Hepatic stellate cell (primary cell): ENCODE measurements at regions not wholly inside any gene's neighbourhood (a gene's known extent, or its start where the extent isn't known, plus 50 kb on each side); places are given as distances from the start of the nearest gene placed in this dataset.

ENCODE experiments used
- DNase-seq: peaks from one replicate; pipeline ENCODE4 v3.0.0; 2011; ENCODE audit warnings: low spot score

DNA sequence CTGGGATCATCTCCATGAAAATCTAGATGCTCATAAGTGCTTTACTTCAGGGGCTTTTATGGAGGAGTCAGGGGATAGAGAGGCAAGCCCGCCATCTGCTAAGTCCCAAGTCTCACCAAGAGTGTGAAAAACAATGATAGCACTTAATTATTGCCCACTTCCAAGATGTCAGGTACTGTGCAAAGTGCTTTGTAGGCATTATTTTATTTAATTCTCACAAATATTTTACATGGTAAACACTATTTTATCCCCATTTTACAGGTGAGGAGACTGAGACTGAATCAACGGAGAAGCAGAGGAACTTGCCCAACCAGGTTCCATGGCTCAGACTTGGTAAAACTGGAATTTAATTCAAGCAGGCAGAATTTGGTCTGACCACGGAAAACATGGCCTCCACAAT, 147.5 kb downstream of the ACKR3 start:
- DNase-seq: no peak

DNA sequence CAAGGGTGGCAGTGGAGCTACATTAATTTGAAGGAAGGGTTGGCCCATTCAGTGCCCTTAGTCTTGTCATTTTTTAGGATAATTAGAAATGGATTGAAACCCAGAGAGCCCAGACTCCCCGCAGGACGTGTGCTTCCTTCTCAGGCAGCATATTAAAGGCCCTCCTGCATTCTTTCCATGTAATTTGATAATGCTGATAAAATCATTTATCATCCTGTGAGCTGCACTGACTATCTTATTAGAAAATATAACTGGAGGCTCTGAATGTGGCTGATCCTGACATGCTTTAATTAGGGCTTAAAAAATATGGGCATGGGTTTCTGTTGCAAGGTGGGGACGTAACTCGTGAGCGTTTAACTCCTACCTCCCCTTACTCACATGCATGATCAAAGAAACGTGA, 148.1 kb downstream of the ACKR3 start:
- DNase-seq: no peak

DNA sequence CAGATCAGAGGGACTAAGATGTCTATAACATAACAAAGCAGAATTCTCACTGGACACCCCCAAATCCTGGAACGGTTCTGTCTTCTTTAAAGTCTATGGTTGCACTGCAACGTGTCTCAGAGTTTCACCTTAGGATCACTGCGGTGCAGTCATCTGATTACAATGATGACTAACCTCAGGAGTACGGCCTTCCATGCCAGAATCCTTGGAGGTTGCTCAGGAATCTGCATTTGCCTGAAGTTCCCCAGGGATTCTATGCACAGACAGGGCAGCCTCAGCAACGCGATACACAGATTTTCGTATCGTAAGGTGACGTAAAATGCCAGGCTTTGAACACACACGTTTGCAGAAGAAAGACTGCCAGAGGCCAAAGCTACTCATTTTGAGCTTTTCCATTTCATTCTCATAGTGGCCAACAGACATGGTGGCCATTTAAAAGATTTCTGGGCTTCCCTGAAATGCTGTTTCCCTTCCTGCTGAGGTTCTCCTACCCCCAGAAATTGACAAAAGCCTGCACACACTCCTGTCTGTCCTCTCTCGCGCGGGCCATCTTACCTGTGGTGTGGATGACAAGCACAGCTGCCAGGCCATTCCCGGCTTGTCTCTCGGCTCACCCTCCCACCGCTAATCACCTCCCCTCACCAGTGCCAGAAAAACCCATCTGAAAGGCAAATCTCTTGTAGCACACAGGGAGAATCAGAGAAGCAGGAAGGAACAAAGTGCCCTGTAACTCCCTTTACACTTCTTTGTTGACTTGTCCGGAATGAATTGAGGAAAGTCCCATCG, 148.8 kb downstream of the ACKR3 start:
- no peak for DNase-seq

DNA sequence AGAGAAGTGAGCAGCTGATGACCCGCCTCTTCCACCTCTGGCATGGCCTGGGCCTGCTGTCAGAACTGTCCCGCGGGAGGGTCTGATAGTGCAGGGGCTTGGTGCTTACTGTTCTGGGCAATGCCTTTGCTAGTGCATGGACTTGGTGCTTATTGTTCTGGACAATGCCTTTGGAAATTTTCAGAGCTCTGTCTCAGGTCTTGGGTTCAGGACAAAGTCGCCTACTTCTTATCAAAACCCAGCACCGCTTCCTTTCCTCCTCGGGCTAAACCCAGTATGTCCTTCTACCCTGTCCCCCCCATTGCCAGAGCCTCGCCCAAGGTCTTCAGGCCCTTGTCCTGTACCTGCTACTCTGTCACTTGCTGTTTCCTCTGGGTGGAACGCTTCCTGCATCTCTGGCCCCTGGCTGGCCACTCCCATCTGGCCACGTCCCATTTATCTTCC, 149.6 kb downstream of the ACKR3 start:
- no peak for DNase-seq

DNA sequence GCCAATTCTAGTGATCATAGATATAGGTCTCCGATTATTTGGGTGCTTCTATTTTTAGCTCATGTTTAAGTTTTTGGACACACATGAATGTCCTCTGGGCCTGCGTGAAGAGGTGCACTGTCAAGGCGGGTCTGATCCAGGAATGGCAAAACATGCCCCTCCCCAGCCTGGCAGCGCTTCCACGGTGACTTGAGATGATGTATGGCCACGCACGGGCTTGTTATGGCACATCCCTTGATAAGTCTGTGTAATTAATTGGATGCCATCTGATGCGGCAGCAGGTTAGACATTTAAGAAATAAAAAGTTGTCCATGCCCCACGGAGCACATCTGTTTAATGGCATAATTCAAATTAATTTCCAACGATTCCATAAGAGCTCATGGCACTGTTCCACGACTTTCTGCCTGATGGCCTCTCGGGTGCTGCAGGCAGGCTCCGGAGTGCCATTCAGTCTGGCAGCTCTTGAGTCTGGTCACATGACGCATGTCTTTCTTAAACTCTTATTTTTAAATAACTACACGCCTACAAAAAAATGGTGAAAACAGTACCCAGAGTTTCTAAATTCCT, 151.4 kb downstream of the ACKR3 start:
- DNase-seq: no peak

DNA sequence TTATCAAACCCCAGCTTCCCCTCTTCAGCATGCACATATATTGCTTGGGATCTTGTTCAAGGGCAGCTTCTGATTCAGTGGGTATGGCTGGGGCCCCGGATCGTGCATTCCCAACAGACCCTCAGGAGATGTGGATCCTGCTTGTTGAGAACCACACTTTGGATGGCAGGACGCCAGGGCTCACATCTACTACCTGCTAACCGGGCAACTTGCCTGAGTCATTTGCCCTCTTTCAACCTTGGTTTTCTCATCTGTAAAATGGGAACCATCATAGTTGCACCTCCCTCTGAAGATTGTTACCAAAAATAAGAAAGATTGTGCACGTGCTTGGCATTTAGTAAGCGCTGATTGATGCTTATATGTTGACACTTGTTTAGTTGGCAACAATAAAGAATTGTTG, 154.6 kb downstream of the ACKR3 start:
- DNase-seq: no peak

DNA sequence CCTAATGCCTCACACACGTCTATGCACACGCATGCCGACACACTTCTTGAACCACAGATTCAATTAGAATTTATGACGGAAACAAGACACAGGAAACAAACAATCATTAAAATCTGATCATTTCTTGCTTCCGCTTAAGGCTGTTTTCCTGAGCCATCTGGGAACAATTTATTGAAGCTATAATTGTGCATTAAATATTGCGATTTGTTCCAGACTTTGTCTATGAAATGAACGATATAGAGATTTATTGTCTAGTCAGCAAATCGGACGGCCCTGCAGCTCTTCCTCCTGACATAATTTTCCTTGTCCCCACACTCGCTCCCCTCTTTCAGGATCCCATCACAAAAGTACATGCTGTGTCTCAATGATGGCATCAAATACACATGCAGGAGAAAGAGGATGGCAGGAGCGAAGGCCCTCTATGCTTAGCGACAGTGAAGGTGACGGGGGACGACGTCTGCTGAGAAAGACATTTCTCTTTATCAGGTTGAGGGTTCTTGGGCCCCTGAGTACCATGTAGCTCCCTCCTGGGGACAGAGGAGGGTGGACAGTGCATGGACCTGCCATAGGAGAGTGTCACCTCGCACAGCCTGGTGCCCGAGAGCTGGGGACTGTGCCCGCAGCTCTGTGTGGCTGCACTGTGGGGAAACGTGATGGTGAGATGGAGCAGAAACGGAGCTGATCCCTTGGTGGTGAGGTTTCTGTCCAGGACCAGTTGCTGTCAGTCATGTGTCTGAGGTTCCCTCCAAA, 157.3 kb downstream of the ACKR3 start:
- DNase-seq: no peak

DNA sequence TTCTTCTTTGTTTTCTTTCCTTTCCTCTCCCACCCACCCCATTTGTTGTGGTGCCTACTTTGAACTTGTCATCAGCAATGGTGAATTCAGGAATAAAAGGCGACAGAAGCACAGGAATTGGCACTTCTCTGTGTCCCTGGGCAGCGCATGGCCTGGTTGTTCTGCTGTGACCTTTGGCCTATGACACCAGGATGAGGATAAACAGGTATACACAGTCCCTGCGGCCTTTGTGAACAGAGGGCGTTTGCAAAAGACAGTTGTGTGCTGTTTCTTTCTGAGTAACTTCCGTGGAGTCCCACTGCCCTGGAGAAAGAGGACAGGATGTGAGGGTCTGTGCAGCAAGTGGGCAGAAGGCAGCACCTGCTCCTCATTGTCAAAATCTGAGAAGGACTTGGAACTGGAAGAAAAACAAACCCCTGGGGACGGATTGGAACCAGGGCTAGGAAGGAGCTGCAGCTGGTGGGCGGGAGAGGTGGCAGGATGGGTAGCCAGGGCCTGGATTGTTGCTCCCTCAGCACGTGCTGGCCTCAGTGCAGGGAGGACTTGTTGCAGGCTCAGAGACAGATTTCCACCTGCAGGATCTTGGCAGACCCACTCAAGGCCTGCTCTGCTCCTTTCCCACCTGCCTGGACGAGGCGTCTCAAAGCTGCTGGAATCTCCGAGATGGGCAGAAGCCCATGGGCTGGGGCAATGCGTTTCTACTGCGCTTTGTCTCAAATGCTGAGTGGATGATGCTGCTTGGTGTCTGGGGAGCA, 159.5 kb downstream of the ACKR3 start:
- no peak for DNase-seq

DNA sequence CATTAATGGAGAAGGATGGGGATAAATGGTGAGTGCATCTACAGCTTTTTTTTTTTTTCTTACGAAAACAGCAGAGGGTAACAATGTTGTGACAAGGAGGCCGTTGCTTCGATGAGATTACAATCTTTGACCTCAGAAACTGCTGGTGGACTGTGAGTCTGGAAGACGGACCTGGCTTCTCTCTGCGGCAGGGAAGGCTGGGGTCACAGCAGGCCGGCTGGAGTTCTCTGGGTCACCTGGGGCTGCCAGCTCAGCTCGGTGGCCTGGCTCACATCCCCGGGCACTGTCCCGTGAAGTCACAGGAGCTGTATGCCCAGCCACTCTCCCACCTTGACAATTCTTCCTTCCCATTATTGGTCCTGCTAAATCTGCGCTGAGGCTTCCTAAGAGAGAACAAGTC, 160.8 kb downstream of the ACKR3 start:
- no peak for DNase-seq

DNA sequence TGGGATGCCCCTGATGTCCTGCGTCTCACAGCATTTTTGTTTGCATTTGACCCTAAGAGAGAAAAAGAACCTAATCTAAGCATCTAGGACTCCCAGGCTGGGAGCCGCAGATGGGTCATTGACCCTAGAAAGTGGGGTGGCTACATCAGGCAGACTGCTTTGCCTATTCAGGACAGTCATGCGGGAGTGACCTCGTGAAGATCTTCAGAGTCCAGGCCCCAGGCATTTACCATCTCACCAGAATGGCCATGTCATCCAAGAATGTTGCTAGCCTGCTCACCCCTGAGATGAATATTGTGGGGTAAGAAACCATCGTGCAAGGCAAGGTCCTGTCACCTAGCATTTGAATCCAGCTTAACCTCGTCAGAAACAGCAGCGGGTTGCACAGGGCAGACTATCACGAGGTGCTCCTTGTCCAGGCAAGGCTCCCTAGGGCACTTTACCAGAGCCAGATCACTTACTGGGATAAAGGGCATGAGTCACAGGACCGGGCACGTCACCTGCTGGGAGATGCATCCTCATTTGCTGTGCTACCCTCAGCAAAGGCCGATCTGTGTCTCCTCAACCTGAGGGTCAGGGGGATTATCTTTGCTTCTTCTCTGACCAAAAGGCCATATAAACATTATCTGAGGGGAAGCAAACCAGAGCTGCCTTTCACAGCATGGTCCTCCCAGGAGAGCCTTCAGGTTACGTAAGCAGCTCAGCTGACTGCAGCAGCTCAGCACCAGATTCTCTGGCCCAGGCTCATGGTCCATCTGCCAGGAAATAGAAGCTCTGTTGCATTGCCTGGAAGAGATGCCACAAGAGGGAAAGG, 162.3 kb downstream of the ACKR3 start:
- DNase-seq: no peak

DNA sequence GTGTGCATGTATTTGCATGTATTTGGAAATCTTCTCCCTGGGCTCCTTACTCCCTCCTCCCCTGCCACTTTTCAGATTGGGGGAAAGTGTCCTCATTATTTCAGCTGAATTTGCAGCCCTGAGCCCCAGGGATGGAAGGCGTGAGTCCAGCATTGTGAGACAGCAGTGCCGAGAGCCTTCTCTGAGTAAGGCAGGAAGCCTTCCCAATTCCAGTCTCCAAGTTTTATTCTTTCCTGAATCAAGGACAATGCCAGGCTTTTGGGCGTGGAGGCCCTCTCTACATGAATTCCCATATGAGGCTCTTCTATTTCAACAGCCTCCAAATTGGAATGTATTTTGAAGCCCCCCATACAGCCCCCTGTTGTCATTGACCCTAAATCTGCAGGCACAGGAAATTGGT, 163.5 kb downstream of the ACKR3 start:
- no peak for DNase-seq

DNA sequence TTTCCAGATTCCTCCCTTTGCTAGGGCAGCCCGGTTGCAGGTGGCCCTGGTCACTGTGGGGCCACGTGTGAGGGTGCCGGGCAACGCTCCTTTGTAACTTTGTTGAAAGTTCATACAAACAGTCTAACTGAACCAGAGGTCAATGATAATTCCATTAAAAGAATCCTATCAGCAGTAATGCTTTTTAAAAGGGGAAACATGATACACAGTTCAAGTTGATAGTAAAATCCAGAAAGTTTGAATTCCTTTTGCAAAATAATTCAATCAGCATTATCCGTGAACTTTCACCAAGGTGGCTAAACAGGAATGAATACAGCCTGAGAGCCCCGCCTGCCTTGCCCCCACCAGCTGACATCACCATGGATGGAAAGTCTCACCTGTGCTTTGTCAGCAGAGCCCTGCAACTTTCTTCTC, 166.2 kb downstream of the ACKR3 start:
- DNase-seq: no peak

DNA sequence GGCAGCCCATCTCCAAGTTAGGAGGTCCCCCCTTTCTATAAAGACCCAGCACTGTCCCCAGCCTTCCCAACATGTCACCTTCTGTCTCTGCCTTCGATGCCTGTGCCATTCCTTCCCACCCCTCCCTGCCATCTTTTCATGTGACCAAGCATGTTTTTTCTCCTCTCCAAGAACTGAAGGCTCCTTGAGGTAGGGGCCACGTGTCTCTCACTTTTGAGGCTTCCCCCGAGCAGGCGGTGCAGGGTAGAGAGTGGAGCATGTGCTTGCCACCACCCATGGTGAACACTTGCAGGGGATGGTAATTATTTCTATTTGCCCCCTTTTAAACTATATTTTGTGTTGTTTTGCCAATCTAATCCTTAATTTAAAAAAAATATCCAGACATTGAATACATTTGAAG, 168.4 kb downstream of the ACKR3 start:
- DNase-seq: no peak

DNA sequence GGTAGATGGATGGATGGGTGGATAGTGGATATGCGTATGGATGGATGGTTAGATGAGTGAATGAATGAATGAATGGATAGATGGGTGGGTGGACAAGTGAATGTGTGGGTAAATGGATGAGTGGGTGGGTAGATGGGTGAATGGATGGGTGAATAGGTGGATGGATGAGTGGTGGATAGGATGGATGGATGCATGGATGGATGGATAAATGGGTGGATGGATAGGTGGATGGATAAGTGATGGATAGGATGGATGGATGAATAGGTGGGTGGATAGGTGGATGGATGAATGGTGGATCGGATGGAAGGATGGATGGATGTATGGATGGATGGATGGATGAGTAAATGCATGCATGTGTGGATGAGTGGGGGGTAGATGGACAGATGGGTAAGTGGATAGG, 169.3 kb downstream of the ACKR3 start:
- no peak for DNase-seq

DNA sequence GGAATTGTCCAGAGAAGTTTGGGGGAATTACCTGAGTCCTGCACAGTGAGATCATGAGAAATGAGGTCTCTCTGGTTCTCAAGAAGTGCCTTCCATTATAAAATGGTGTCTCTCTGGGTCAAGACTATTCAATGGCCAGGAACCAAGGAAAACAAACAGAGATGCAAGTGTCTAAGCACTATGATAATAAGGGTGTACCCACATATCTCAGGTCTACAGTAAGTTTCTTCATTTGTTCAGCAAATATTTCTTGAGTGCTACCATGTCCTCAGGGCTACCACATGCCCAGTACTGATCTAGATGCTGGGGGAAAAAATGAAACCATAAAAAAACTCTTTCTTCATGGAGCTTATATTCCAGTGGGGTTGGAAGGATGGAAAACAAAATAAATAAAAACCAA, 170.0 kb downstream of the ACKR3 start:
- DNase-seq: no peak

DNA sequence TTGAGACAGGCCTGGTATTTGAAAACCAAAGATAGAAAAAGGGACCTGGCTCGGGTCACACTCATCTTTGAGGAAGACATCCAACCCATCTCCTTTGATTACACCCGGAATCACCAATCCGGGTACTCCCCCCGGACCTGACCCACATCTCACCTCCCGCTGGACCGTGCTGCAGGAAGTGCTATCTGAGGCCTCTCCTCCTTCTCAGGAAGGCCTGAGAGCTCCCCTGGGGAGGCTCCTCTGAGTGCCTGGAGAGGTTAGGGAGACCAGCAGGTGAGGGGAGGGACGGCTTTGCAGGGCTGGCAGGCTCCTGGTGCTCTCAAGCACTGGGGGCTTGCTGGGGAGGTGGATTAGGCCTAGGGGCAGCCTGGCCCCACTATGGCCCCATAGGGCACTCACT, 170.9 kb downstream of the ACKR3 start:
- DNase-seq: no peak

DNA sequence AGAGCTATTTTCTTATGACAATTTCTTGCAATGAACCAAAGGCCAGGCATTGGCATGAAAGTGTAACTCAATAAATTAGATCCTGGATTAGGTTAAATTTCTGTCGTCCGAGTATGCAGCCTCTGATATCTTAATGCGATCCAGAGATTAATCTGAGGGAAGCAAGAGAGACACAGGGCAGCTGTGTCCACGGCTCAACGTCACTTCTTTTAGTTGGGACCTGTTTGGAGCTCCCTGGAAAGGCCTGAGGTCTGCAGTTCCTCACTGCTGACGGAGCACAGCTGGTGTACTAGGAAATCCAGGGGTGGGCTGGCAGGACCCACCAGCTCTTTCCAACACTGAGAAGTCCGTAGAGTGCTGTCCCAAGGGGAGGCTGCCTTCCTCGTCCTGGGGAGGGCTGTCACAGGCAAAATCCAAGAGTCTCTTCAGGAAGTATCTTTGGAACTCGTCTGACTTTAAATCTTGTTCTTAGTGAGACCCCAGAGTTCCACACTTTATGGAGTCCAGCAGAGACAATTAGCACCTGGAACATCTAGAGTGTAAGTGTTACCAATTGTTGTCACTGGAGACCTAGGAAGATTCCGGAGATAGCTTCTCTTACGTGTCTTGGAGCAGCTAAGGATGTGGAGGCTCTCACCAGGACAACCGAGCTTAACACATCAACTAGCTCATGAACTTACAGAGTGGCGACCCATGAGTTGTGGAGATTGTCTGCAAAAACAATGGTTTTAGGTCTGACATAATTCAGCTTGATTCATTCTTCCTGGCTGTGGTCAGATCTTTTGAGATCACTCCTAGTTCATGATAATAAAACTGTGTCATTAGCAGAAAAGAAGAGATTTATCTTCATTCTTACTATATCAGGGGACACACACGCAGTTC, 173.7 kb downstream of the ACKR3 start:
- no peak for DNase-seq

DNA sequence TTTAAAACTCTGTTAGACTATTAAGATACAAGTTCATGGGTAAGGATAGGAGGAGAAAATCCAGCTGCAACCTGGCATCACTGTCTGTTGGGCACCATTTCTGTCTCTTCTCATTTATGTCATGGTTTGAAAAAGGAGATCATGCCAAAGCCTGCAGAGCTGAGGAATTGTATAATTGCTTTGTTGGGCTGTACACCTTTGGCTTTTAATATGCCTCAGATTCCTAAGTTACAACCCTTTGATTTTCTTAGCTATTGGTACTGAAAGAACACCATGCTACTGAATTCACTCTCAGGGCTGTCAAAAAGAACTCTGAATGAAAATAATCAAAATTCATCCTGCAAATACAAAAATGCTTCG, 174.3 kb downstream of the ACKR3 start:
- no peak for DNase-seq

DNA sequence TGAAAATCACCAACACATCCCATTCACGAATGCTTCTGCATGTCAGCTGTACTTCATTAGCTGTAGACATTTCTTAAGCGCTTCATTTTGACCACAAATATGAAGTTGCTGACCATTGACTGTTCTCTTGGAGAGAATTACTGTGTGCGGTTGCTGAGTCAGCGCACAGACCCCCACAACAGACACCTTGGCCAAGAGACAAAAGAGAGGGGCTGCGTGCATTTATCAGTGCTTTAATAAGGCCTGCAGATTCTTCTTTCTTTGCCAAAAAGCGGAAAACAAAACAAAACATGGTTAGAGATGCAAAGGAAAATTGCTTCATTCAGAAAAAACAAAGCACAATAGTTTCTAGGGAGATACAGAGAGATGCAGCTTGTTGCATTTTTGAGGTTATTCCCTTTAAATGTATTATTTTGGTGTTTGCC, 174.7 kb downstream of the ACKR3 start:
- DNase-seq: no peak

DNA sequence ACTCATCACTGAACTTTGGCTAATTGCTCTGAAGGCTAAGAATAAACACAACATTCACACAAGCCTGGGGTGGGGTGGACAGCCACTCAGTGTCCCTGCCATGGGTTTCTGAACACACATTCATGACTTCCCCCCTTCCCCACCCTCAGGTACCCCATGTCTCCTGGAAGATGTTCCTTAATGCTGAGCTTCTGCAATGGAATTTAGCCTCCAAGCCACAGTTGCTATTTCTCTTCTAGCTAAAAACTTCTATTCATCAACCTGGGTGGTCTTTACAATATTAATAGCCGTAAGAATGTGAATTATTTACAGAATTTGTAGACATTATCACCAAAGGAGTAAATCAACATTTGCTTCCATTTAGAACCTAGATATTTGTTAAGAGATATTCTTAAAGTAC, 175.1 kb downstream of the ACKR3 start:
- DNase-seq: no peak
